T-helper 1 cell treated with Interleukin-12 subunit alpha and Interleukin-12 subunit beta and Interleukin-4 antibody, amounts not matched to agents 30 ng/mL and 1 ng/mL, for 36 hours (primary cell): ENCODE measurements at regions not wholly inside any gene's neighbourhood (a gene's known extent, or its start where the extent isn't known, plus 50 kb on each side); places are given as distances from the start of the nearest gene placed in this dataset.

ENCODE experiments used
- intact Hi-C: fragments of 100-400 bp; cut with micrococcal nuclease; formaldehyde crosslinking; loops from one replicate; pipeline ENCODE4 v1.15.1; 2024

GRCh38 chr3:135471911-135472310 is 493.6 kb upstream of the PPP2R3A start:
- intact Hi-C loops, result no loop called here

GRCh38 chr3:135473449-135473848 is 492.1 kb upstream of the PPP2R3A start:
- intact Hi-C loops, result no loop called here

GRCh38 chr3:135487261-135487660 is 478.3 kb upstream of the PPP2R3A start:
- intact Hi-C loops, result no loop called here

GRCh38 chr3:135490219-135490915 is 475.2 kb upstream of the PPP2R3A start:
- intact Hi-C loops, result no loop called here

GRCh38 chr3:135491491-135492205 is 473.9 kb upstream of the PPP2R3A start:
- intact Hi-C loops, result no loop called here

GRCh38 chr3:135495891-135496290 is 469.6 kb upstream of the PPP2R3A start:
- intact Hi-C loops, result no loop called here

- intact Hi-C loops, result no loop called here
Observed at GRCh38 chr3:135497979-135498378, 467.5 kb upstream of the PPP2R3A start.

GRCh38 chr3:135499426-135499825 is 466.1 kb upstream of the PPP2R3A start:
- intact Hi-C loops, result no loop called here

GRCh38 chr3:135500034-135500433 is 465.5 kb upstream of the PPP2R3A start:
- intact Hi-C loops, result no loop called here

- intact Hi-C loops, result no loop called here
Observed at GRCh38 chr3:135503065-135503759, 462.3 kb upstream of the PPP2R3A start.

GRCh38 chr3:135503760-135504686 is 461.5 kb upstream of the PPP2R3A start:
- intact Hi-C loops, result loop anchor here (1.0 to 2.0 kb wide), 2 partner anchors 709 to 903 kb away; partner anchors contain the start of gene EPHB1

GRCh38 chr3:135513106-135514059 is 452.1 kb upstream of the PPP2R3A start:
- intact Hi-C loops, result no loop called here

GRCh38 chr3:135514060-135514448 is 451.5 kb upstream of the PPP2R3A start:
- intact Hi-C loops, result no loop called here

GRCh38 chr3:135516143-135516542 is 449.4 kb upstream of the PPP2R3A start:
- intact Hi-C loops, result no loop called here

- intact Hi-C loops, result no loop called here
Observed at GRCh38 chr3:135528413-135529015, 437.0 kb upstream of the PPP2R3A start.

GRCh38 chr3:135532021-135532420 is 433.5 kb upstream of the PPP2R3A start:
- intact Hi-C loops, result no loop called here

GRCh38 chr3:135538123-135538522 is 427.4 kb upstream of the PPP2R3A start:
- intact Hi-C loops, result no loop called here

GRCh38 chr3:135539351-135539750 is 426.2 kb upstream of the PPP2R3A start:
- intact Hi-C loops, result no loop called here

- intact Hi-C loops, result no loop called here
Observed at GRCh38 chr3:135539854-135540253, 425.7 kb upstream of the PPP2R3A start.
